GM20000 (cell line): ENCODE measurements at regions not wholly inside any gene's neighbourhood (a gene's known extent, or its start where the extent isn't known, plus 50 kb on each side); places are given as distances from the start of the nearest gene placed in this dataset.

Source experiments
- DNase-seq: peaks from one replicate; pipeline ENCODE4 v3.0.0; 2012; ENCODE audit warnings: low spot score
- CTCF ChIP-seq: IDR thresholded peaks from 2 replicates; pipeline ENCODE4 v1.5.1; 2012; ENCODE audit warnings: mild to moderate bottlenecking, control low read depth; ENCODE audit errors: extremely low read depth, missing control alignments

DNA sequence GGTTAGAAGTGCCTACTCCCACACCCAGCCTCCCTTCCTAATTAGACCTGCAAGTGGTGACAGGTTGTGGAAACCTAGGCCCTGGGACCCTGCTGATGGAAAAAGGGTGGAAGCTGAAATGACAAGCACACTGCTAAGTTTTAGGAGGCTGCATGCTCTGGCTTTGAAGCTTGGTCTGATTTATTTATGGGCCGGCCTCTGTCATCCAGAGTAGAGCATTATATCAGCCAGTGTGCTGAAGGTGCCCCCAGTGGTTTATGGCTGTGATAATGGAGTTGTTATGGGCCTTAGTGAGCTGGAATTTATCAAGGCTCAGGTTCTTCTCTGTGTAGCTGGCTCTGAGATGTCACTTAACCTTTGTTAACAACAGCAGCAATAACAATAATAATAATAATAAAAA, 142.6 kb downstream of the UTP18 start:
- no peak for DNase-seq
- no peak for TF ChIP-seq CTCF

GRCh38 chr17:51407576-51407975, 147.2 kb downstream of the UTP18 start:
- no peak for TF ChIP-seq CTCF
- DNase-seq, result no peak

GRCh38 chr17:51419476-51419875, 159.1 kb downstream of the UTP18 start:
- no peak for TF ChIP-seq CTCF
- no peak for DNase-seq

DNA sequence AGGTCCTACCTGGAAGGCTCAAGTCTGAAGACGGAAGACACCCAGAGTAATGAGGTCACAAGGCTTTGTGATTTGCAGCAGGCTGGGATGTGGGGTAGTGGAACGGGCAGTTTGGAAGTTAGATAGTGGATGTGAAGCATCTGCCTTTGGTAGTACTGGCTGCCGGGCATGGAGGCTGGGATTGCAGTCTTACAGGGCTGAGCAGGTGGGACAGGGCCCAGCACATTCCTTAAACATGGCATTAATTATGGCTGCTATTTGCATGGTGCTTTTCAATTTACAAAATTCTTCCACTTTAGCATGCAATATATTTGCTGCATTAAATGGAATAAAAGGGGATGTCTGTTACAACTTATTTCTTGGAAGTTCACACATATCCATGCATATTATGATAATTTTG, 161.2 kb downstream of the UTP18 start:
- no peak for DNase-seq
- no peak for TF ChIP-seq CTCF

- DNase-seq, result no peak
- no peak for TF ChIP-seq CTCF
These were observed 162.3 kb downstream of the UTP18 start for GRCh38 chr17:51422634-51423033.

DNA sequence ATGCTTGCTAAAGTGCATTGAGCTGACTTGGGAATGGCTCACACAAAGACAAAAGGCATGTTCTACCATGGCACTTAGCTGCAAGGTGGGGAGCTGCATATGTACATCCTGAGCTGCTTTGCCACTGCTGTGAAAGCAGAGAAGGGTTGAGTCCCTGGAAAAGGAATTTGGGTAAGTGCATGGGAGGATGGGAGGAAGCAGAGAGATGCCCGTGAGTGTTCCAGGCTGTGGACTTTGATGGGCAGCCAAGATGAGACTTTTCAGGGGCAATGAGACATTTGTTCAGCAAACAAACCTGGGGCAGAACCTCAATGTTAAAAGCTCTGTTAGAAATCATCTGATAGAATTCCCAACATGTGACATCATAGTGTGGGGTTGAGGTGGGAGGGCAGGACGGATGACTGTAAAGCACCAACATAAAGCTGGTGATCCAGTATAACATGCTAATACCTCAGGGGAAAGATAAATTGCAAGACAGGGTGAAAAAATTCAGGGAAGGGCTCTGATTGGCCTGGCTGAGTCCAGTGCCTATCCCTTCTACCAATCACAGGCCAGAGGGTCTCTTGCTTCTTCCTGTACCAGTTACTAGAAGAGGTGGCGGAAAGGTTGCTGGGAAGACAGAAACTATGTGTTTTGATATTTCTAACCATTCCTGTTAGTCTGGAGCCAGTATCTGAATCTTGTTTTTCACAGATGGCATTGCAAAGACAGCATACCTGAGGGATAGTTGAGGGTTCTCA, 163.2 kb downstream of the UTP18 start:
- DNase-seq, result no peak
- TF ChIP-seq CTCF, result no peak

DNA sequence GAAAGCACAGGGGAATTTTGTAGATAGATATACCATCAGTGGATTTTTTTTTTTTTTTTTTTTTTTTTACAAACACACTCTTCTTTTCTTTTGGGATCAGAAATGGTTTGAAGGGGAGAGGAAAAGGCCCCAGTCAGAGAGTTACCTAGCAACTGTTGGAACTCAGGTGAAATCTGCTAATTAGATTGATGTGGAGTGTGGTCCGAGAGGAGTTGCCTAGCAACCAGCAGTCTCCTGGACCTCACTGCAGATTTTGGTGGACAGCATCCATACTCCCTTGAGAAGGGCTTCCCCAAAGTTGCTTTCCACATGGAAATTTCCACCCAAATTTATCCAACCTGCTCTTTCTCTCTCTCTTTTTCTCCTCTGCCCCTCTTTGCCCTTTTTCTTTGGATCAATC, 165.4 kb downstream of the UTP18 start:
- TF ChIP-seq CTCF, result no peak
- DNase-seq, result no peak
